ENCODE measurements at regions not wholly inside any gene's neighbourhood (a gene's known extent, or its start where the extent isn't known, plus 50 kb on each side); places are given as distances from the start of the nearest gene placed in this dataset.

GRCh38 chr5:77851176-77852067, 75.3 kb upstream of the TBCA start:
- peak overlapping the region; percentile 29; the same call in 1 of the 2 replicates for H3K27ac Mint-ChIP-seq
- H3K36me3 Mint-ChIP-seq (ENCODE audit: low read depth) = no peaks in the 10 kb centered on the region; the same call in 1 of the 2 replicates
- DNase-seq = no peak
- H3K4me3 Mint-ChIP-seq = peak overlapping the region; percentile 79
- TF ChIP-seq, protein P1, sequence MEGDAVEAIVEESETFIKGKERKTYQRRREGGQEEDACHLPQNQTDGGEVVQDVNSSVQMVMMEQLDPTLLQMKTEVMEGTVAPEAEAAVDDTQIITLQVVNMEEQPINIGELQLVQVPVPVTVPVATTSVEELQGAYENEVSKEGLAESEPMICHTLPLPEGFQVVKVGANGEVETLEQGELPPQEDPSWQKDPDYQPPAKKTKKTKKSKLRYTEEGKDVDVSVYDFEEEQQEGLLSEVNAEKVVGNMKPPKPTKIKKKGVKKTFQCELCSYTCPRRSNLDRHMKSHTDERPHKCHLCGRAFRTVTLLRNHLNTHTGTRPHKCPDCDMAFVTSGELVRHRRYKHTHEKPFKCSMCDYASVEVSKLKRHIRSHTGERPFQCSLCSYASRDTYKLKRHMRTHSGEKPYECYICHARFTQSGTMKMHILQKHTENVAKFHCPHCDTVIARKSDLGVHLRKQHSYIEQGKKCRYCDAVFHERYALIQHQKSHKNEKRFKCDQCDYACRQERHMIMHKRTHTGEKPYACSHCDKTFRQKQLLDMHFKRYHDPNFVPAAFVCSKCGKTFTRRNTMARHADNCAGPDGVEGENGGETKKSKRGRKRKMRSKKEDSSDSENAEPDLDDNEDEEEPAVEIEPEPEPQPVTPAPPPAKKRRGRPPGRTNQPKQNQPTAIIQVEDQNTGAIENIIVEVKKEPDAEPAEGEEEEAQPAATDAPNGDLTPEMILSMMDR (IDR thresholded peaks at IDR 0.05) = no peak
- H3K9me3 Mint-ChIP-seq = no peaks in the 10 kb centered on the region
- H3K27me3 Mint-ChIP-seq (ENCODE audit: insufficient read depth) = peaks cover 26% of the 10 kb centered on the region
- peaks cover 20% of the 10 kb centered on the region for H3K4me1 Mint-ChIP-seq (ENCODE audit: low read depth)

- Mint-ChIP-seq H3K9me3 (no peaks in the 10 kb centered on the region), H3K36me3 (ENCODE audit: low read depth) (no peaks in the 10 kb centered on the region; the same call in 1 of the 2 replicates), H3K27ac (no peak overlapping the region), H3K4me3 (peak overlapping the region; percentile 79; the same call in 1 of the 2 replicates), H3K4me1 (ENCODE audit: low read depth) (peaks cover 20% of the 10 kb centered on the region), H3K27me3 (ENCODE audit: insufficient read depth) (peaks cover 28% of the 10 kb centered on the region)
- TF ChIP-seq, protein P1 (IDR thresholded peaks at IDR 0.05) = no peak
- no peak for DNase-seq
These were observed 74.5 kb upstream of the TBCA start for GRCh38 chr5:77850536-77851175.

DNA sequence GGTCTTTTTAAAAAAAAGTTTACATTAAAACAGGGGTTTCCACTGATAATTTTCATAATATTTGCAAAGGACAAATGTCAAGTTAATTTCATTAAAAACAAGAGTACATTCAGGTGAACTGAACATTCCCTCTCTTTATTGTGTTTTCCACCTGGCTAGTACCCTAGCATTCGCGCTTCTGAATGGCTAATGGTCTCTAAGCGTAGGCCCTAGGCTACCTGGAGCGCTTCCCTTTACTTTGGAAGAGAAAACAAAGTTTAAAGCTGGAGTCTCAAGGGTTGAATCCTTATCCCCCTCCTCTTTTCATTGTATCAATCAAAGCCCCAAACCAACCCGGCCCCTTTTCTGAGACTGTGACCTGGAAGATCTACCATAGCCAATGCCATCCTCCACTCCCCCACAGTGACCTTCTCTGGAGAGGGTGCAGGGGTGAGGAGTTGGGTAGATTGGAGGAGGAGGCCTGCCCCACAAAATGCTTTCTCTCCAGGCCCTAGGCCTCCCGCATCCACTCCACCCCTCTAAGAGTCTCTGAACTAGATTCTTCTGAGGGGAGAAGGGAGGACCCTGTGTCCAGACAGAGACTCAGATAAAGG, 73.3 kb upstream of the TBCA start:
- TF ChIP-seq, protein P1 (IDR thresholded peaks at IDR 0.05) = no peak
- Mint-ChIP-seq H3K4me1 (ENCODE audit: low read depth) (peaks cover 20% of the 10 kb centered on the region), H3K27ac (no peak overlapping the region), H3K27me3 (ENCODE audit: insufficient read depth) (peaks cover 26% of the 10 kb centered on the region), H3K36me3 (ENCODE audit: low read depth) (no peaks in the 10 kb centered on the region; the same call in 1 of the 2 replicates), H3K4me3 (no peak overlapping the region), H3K9me3 (no peaks in the 10 kb centered on the region)
- no peak for DNase-seq

DNA sequence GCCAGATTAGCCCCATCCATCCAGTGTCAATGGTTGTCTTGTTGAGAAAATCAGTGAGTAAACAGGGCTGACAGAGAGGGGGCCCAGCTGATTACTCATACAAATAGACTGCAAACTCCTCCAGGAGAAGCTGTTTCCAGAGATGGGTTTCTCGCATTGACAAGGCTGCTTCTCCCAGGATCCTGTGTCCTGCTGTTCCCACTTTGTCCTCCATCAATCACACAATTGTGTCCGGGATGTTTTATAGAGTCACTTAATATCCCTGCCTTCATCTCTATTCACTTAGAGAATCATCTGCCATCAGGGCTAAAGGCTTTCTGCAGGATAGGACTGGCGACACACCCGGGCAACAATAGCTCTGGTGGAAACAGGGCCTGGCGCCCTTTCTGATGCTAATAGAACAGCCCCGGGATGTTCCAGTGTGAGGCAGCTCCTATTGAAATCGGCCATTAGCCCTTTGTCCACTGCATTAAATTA, 71.7 kb upstream of the TBCA start:
- Mint-ChIP-seq H3K9me3 (no peaks in the 10 kb centered on the region), H3K4me1 (ENCODE audit: low read depth) (peaks cover 14% of the 10 kb centered on the region), H3K36me3 (ENCODE audit: low read depth) (no peaks in the 10 kb centered on the region; the same call in 1 of the 2 replicates), H3K27ac (no peak overlapping the region), H3K27me3 (ENCODE audit: insufficient read depth) (peaks cover 36% of the 10 kb centered on the region), H3K4me3 (no peak overlapping the region)
- TF ChIP-seq, protein P1 (IDR thresholded peaks at IDR 0.05) = no peak
- DNase-seq = no peak

GRCh38 chr5:77847129-77847460, 71.0 kb upstream of the TBCA start:
- Mint-ChIP-seq H3K4me1 (ENCODE audit: low read depth) (peaks cover 14% of the 10 kb centered on the region), H3K36me3 (ENCODE audit: low read depth) (no peaks in the 10 kb centered on the region; the same call in 1 of the 2 replicates), H3K27ac (no peak overlapping the region), H3K9me3 (no peaks in the 10 kb centered on the region), H3K27me3 (ENCODE audit: insufficient read depth) (peaks cover 39% of the 10 kb centered on the region), H3K4me3 (no peak overlapping the region)
- DNase-seq = no peak
- TF ChIP-seq, protein P1 (IDR thresholded peaks at IDR 0.05) = no peak

Measured in HFFc6 (cell line).